ENCODE measurements at regions not wholly inside any gene's neighbourhood (a gene's known extent, or its start where the extent isn't known, plus 50 kb on each side); places are given as distances from the start of the nearest gene placed in this dataset.

GRCh38 chr5:100004969-100005368 is 530.2 kb upstream of the FAM174A start:
- Histone ChIP-seq H3K9me3 (no peaks in the 10 kb centered on the region), H3K4me1 (no peaks in the 10 kb centered on the region), H3K4me3 (no peak overlapping the region), H3K27ac (no peak overlapping the region), H3K36me3 (no peaks in the 10 kb centered on the region), H3K27me3 (no peaks in the 10 kb centered on the region)
- intact Hi-C loops (cut with DNase I; ENCODE audit: low total_unique reads) = no loop called here
- DNase-seq = no peak
- TF ChIP-seq CTCF (IDR thresholded peaks at IDR 0.05) = no peak
- TF ChIP-seq POLR2A (IDR thresholded peaks at IDR 0.05) = no peak

- no peak for DNase-seq
- Histone ChIP-seq H3K4me3 (no peak overlapping the region), H3K27me3 (no peaks in the 10 kb centered on the region), H3K36me3 (no peaks in the 10 kb centered on the region), H3K27ac (no peak overlapping the region), H3K9me3 (no peaks in the 10 kb centered on the region), H3K4me1 (no peaks in the 10 kb centered on the region)
- intact Hi-C loops (cut with DNase I; ENCODE audit: low total_unique reads) = no loop called here
- no peak for TF ChIP-seq POLR2A (IDR thresholded peaks at IDR 0.05)
- TF ChIP-seq CTCF (IDR thresholded peaks at IDR 0.05) = no peak
Observed at GRCh38 chr5:99998319-99998718, 536.9 kb upstream of the FAM174A start.

DNA sequence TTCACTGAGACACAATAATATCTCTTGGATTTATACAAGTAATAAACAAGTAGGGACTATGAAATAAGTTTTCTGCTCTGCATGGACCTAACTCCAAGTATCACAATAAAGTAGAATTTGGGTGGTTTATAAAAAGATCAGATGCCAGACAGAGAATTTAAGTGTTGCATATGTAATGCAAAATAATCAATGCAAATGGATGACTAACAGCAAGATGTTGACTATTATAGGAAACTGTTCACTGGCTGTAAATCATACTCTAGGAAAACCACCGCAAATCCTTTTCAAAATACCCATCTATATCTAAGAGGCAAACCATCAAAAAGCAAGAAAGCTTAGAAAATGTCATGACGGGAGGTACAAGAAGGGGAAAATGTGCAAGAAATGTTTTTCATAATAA is 539.8 kb upstream of the FAM174A start:
- DNase-seq = no peak
- Histone ChIP-seq H3K4me3 (no peak overlapping the region), H3K9me3 (no peaks in the 10 kb centered on the region), H3K27me3 (no peaks in the 10 kb centered on the region), H3K36me3 (no peaks in the 10 kb centered on the region), H3K27ac (no peak overlapping the region), H3K4me1 (no peaks in the 10 kb centered on the region)
- TF ChIP-seq POLR2A (IDR thresholded peaks at IDR 0.05) = no peak
- TF ChIP-seq CTCF (IDR thresholded peaks at IDR 0.05) = no peak
- intact Hi-C loops (cut with DNase I; ENCODE audit: low total_unique reads) = no loop called here

DNA sequence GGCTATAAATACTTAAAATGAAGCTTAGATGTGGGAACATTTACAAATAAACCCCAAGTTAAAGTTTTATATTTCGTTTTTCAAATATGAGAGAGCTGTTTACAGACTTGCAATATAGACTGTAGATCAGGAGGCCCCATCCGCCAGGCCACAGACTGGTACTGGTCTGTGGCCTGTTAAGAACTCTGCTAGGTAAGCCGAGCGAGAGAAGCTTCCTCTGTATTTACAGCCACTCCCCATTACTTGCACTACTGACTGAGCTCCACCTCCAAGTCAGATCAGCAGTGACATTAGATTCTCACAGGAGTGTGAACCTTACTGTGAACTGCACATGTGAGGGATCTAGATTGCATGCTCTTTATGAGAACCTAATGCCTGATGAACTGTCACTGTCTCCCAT is 561.4 kb upstream of the FAM174A start:
- Histone ChIP-seq H3K4me1 (no peaks in the 10 kb centered on the region), H3K4me3 (no peak overlapping the region), H3K27ac (no peak overlapping the region), H3K9me3 (no peaks in the 10 kb centered on the region), H3K27me3 (no peaks in the 10 kb centered on the region), H3K36me3 (no peaks in the 10 kb centered on the region)
- intact Hi-C loops (cut with DNase I; ENCODE audit: low total_unique reads) = no loop called here
- no peak for TF ChIP-seq CTCF (IDR thresholded peaks at IDR 0.05)
- no peak for TF ChIP-seq POLR2A (IDR thresholded peaks at IDR 0.05)
- DNase-seq = no peak

DNA sequence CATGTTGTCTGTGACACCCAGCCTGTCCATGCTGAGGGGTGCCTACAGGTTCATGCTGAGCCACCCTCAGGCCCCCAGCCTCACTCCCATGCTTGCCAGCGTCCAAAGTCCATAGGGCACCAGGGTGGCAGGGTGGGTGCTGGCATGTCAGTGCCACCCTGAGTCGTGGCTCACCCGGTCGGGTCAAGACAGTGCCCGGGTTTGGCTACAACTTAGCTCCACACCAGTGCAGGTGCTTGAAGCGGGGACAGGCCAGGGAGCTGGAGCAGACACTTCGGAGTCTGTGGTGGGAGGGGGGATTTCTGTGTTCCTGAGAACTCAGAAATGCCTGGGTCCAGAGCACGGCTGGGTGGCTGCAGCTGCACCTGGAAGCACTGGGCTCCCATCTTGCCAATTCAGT is 579.2 kb upstream of the FAM174A start:
- H3K36me3 ChIP-seq = no peaks in the 10 kb centered on the region
- intact Hi-C loops (cut with DNase I; ENCODE audit: low total_unique reads) = no loop called here

More for the DNA sequence above, 579.2 kb upstream of the FAM174A start:
- Histone ChIP-seq H3K27me3 (no peaks in the 10 kb centered on the region), H3K9me3 (no peaks in the 10 kb centered on the region), H3K4me3 (no peak overlapping the region), H3K4me1 (no peaks in the 10 kb centered on the region), H3K27ac (no peak overlapping the region)
- no peak for DNase-seq
- TF ChIP-seq POLR2A (IDR thresholded peaks at IDR 0.05) = no peak
- TF ChIP-seq CTCF (IDR thresholded peaks at IDR 0.05) = no peak
